GM18870 (cell line): ENCODE measurements at regions not wholly inside any gene's neighbourhood (a gene's known extent, or its start where the extent isn't known, plus 50 kb on each side); places are given as distances from the start of the nearest gene placed in this dataset.

Experiments used
- ATAC-seq: cut with Tn5 transposase; IDR thresholded peaks from one replicate; pipeline ENCODE4 v1.9.1; 2021; ENCODE audit warnings: moderate library complexity; ENCODE audit not compliant: unreplicated experiment

DNA sequence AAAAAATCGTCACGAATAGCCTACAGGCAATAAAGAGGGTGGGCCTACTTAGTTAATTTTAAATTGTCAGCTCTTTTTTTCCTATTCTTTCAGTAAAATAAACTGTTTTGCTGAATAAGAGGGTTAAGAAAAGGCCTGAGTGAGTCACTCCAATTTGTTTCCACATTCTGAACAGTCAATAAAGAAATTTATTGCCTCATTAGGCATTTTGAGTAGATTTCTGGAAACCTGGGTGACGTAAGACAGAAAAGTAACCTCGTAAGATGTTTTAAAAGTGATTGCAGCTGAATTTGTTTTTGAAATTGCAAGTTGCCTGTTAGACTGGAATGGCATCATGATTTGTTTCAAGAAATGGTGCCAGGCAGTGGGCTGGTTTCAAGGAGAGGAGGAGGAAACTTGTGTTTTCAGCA is 439.3 kb downstream of the USP25 start:
- ATAC-seq: no peak

DNA sequence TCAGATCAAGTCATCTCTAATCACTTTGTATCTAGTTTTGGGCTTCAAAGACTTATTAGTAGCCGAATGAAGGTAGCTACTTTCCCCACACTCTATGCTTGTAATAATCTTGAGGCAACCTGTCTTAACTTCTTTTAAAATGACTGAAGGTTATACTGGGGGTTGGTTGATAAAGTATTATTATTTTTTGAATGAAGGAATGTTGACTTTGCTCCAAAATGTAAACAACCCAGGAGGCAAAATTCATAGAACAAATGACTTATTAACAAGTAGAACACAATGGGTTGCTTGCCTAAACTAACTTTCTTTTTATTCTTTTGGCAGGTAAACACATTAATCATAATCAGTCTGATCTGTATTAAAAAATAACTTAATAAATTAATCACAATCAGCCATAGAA is 440.0 kb downstream of the USP25 start:
- no peak for ATAC-seq

DNA sequence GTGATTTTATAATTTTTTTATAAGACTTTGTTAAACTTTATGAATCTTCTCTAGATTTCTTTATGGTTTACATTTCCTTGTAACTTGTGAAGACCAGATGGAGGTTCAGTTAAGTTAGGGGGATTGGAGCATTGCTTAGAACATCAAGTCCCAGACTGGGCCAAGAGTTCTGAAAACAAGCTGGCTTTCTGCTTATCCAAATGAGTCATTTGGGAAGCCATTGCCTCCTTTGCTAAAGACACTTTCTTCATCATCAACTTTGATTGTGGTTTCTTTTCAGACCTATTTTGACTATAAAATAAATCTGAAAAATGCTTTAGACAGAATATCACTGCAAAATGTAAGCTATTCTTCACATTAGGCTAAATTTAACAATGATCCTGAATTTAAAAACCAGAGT is 446.8 kb downstream of the USP25 start:
- no peak for ATAC-seq

DNA sequence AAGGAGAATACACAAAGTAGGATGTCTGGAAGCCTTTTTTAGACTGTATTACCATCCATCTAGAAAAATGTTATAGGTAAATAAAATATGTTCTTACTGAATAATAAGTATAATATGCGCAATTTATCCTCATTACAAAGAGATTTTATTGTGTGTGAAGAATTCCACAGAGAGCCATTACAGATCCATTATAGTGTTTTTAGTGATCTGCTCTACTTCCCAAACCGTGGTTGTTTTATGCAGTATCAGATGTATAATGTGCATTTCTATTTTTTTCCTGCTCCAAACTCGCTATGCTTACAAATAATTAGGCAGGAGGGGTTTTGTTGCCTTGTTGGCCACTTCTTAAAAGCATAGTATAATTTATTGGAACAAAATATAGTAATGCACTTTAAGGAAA is 447.8 kb downstream of the USP25 start:
- ATAC-seq: no peak

DNA sequence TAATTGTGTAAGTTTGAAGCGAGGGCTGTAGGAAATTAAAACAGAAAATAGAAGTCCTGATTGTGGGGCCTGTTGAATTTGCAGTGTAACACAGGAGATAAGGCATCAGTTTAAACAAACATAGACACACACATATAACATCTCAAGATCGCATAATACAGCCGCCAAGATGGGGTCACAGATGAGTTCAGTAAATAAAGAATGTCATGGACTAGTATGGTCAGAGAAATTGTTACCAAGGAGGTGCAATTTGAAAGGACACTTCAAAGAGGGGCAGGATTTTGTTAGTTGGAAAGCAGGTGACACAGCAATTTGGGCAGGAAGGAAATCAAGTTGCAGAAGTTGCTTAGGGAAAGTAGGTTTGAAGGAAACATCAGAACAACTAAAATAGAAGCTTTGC is 450.0 kb downstream of the USP25 start:
- ATAC-seq: no peak

DNA sequence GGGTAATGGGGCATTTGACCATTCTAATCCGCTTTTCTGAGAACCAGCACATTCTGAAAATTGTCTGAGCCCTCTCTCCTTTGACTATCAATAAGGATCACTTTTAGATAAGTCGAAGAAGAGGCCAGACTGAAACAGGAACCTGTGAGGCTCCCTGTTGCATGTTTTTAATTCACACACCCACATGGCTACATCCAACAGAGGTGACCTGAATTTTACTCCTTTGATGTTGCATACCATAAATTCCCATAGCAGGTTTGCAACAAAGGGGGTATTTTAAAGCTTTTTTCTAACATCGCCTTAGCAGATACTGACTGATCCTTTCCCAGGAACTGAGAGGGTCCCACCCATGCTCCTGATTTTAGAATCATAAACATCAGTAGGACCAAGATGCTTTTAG is 450.8 kb downstream of the USP25 start:
- no peak for ATAC-seq

DNA sequence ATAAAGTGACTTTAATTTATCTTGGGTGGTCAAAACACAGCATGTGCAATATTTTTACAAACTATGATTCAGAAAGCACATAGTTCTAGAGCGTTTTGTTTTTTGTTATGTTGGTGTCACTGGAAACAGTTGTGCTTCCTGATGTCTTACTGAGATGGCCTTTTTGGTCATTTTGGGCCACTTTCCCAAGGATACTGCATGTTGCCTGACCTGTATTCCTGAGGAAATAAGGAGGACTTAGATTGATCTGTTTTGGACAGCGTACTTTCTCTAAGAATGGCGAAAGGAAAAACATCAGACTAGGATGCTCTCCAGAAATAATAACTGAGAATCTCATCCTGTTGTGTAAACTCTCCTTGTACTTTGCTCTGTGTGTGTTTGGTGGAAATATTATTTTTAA is 451.2 kb downstream of the USP25 start:
- ATAC-seq: no peak

DNA sequence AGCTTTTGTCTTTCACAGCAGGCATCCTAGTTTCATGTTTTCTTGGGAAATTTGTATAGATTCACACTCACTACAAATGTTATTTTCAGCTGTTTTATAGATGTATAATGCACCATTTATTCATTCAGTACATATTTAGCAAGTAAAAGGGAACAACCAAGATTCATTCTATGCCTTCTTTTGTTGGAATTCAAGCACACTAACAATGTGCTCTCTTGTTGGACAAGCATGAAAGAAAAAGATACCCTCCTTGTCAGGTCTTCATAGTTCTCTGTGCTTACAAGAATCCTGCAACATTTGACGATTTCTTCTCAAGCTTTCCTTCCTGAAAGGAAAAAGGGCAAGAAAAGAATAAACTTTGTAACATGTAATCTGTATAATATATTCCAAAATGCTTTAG is 456.0 kb downstream of the USP25 start:
- ATAC-seq: no peak

DNA sequence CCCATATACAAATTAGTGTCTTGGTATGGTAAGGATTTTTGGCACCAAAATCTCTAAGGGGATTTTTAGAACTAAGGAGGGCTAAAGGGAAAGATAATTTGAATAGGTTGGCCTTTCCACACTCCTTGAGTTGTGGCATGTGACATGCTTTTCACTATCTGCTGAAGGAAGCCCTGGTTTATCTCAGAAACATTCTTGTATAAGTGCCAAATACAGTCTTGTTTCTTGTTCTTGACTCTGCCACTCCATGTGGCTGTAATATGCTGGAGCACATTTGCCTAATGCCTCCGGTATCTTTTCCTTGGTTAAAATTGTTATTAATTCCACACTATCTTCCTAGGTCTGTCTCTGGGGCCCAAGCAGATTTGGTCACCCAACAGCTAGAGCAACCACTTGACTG is 457.0 kb downstream of the USP25 start:
- ATAC-seq: no peak

DNA sequence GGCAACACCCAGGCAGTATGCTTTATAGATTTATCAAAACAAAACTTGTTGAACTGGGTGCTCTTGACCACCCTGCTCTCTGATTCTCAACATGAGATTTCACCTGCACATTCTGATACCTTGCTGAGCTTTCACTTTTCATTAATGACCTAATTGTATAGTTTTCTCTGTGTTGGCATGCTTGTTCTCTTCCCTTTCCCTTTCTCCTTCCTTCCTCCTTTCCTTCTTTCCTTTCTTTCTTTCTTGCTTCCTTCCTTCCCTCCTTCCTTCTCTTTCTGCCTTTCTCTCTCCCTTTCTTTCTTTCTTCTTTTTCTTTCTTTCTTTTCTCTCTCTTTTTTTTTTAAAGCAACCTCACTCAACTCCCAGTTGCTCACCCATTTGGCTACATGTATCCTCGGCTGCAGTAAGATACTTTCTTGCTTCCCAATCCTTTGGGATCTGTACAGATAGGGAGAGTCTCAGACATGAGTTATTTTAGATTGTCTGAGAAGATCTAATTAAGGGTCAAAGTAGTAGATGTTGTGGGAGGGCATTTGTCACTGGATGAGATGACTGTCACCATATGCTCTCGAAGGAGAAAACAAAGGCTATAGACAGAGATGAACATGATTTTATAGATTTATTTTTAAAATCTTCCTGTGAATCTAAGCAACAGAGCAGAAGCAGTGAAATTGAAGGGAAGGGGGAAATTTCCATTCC is 458.0 kb downstream of the USP25 start:
- ATAC-seq: no peak

DNA sequence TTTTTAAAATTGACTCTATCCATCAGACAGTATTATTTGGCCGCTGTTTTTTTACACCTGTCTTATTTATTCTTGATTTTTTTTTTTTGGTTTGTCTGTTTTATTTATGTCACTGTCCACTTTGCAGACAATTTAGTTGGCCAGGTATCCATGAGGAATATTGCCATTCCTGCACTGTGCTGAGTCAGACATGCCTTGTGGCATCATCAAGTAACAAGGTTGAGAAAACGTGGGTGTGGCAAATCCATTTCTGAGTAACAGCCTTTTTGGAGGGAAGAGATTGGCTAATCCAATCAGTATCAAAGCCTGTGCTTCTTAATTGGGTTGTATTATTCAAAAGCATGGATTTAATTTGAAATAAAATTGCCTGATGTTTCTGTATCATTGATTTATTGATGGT is 463.1 kb downstream of the USP25 start:
- no peak for ATAC-seq

DNA sequence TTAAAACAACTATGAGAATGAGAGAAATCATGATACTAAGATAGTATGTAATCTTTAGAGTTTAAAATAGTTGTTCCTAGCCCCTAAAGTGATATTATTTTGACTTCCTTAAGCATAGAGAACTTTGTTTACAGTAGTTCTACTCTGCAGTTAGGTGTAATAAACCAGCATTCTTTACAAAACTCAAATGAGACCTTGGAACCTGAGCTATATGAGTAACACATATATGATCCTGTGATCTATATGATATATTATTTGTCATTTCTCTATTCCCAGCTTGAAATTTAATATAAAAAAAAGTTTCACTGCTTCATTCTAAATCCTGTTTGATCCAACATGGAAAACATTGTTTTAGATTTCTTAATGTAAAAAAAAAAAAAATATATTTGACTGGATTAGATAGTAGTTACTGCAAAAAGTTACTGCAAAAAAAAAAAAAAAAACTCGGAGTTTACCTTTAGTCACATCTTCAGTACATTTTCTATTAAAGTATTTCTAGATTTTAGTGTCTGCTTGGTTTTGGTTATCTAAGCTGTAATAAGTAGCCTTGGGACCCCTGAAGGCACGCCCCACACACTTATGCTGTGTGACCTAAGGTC is 463.8 kb downstream of the USP25 start:
- no peak for ATAC-seq

DNA sequence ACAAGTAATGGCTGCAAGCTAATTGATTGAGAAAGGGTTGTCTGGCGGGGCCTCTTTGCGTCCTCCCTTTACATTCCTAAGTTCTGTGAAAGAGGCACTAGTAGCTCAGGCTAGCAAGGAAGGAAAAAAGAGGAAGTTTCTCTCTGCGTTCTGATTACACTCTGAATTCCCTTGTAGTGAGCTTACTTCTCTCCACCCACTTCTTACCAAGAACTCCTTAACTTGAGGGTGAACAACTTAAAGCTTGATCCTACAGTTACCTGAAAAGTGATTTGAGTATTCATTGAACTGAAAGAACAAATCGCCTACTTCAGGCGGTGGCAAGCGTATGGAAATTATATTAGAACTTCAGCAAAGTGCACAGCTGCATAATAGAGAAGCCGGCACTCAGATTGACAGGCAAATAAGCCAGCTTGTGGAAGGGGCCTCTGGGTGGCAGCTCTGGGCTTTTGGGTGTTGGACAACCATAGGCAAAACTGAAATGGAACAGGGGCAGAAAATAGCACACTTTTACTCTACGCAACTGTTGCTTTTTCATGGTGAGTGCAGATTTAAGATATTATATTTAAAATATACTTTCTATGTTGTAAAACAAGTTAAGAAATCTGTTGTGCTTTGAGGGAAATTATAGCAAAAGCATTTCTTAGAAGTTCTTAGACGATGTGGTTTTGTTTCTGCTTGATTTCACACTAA is 464.5 kb downstream of the USP25 start:
- peak; percentile 65 for ATAC-seq

DNA sequence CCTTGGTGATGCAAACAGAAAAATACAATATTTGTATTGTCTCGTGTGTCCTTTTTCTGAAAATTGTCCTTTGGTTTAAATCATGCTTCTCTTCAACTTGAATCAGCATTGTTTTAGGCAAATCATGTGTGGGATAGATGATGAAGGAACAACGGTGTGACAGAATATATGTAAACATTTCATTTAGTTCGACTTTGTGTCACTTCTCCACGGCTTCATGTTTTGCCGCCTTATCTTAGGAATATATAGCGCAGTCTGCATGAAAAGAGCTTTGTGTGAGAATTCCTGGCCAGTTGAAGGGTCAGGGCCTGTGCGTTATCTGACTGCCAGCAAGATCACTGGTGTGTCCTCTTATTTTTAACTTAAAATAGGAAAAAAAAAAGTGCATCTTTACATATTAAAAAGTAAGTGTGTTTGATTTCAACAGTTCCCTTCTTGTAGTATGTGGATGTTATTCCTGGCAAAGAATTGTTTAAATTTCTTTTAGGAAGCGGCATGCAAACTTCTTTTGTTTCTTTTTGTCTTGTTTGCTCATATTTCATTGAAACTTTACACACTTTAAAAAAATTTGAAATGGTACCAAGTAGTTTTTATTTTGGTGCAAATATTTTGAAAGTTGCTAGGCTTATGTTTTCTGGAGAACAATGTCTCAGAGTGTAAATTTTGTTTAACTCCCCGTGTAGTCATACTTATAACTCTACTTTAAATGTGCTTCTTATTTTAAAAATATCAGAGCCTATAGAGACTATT is 465.2 kb downstream of the USP25 start:
- no peak for ATAC-seq

DNA sequence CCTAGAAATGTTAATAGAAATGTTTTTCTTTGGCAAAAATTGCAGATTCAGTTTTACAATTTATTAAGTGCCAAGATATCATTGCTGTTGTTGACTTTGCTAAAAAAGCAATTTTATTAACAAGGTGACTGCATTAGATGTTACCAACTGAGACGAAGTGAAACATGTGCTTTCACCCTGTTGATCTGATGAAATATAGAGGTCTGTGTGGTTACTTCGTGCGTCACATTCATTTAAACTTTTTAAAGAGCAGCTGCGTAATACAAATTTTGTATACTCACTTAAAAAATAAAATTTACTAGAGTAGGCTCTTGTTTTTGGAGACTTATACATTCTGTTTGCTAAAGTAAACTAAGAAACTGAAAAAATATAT is 465.7 kb downstream of the USP25 start:
- no peak for ATAC-seq

DNA sequence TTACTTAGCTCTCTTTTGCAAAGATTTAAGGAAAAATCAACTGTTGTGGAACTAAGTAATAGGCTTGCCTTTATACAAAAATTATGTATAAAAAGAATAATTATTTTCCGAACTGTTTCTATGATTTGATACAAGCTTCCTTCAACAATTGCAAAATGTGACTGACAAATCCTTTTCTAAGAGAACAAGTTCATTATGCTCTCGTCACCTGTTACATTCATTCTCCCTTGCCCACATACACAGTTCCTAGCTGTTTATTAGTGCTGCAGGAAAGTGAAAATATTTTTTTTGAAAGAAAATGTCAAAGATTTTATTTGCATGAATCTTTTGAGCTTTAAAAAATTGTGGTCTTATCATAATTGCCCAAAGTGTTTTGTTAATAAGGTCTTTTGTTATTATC is 466.2 kb downstream of the USP25 start:
- ATAC-seq: no peak

DNA sequence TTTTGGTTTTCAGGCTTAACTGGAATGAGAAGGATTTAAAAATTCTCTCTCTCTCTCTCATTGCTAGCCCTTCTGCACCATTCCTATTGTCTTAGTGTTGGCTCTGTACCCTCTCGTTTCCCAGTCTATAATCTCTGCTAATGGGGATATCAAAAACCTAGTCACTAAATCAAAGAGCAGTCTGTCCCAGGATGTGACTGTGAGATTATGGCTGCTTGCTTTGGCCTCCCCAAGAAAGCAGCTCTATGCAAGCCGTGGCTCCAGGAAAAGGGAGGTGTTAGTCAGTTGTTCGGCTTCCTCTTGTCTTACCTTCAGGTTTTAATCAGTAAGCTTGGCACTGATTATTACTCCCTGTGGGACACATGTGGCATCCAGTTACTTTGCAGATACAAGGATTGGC is 468.8 kb downstream of the USP25 start:
- no peak for ATAC-seq

DNA sequence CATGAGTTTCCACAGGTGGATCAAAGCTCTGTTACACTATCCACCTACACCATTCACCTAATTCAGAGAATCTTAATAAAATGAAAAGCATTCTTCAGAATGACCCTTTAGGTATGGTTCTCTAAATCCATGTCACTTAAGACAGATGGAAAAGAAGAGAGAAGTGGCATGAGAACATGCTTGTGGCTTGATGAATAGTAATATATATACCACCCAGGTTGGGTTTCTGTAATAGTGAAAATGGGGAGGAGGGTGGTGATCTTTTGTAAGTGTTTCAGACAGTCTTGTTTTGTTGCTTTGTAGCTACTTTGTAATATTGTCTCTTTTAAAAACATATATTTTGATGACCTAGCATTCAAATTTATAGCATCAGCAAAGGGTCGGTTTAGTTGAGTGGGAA is 469.8 kb downstream of the USP25 start:
- no peak for ATAC-seq

DNA sequence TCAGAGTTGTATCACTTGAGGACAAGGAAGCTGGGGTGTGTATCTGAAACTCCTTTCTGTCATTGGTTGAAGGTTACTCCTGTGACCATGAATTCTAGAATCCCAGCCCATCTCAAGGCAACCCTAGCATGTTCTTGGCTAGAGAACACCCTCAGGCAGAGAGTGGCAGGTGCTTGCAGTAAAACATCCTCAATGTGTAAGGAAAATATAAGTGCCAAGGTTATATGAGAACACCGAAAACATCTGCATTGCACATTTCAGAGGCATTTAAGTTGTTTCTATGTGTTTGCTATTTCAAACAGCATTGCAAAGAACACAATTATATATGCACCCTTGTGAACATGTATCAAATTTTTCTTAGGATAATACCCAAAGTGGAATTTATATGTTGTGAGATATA is 471.9 kb downstream of the USP25 start:
- no peak for ATAC-seq

DNA sequence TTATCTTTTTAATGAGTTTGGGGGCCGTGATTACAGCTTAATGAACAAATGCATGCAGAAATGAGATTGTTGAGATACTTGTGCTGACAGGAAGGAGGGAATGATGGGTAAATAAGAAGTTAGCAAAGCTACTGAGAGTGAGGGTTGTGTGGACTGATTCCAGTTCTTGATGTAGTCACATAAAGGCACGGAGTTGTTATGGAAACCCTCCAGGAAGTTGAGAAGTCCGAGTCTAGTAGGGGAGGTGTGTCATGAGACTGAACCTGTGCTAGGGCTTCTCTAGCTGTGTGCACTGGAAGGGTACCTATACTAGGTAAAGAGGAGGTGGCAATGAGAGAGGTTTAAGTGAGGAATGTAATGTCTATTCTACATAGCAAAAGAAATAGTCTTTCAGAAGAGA is 475.7 kb downstream of the USP25 start:
- ATAC-seq: no peak

DNA sequence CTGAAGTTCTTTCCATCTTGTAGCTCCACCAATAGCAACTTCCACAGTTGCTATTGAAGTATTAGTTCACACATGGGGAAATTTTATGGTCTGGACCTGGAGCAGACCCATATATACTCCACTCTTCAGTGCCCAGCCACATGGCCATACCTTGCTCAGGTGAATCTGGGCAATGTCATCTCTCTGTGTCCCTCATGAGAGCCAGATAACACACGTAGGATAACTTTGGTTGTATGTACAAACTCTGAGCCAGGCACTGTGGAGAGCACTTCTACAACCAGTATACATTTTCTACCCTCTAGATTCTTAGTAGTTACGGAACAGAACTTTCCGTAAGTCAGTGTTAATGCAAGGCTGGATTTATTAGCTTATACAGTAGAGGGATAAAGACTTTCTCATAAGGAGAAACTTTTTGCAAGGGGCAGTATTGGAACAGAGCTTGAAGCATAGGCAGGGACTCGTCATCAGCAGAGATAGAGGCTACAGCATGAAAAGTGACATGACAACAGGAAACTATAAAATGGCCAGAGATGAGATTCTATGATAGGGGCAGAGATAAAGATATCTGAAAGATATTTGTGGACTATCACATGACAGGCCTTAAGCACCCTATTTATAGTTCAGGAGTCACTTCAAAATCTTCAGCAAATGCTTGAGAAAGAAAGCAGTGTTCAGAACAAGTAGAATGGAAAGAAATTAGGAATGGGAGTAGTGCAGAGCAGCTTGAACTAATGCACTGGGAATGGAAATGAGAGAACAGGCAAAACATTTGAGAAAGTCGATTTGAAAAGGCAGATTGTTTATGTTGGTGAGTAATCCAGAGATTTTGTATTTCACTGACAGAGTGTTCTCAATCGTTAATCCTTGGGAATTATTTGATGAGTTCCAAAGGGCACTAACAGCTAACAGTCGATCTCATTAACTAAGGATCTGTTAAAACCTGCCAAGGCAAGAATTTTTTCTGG is 481.8 kb downstream of the USP25 start:
- ATAC-seq: no peak
